OCI-LY7 (cell line): ENCODE measurements at regions not wholly inside any gene's neighbourhood (a gene's known extent, or its start where the extent isn't known, plus 50 kb on each side); places are given as distances from the start of the nearest gene placed in this dataset.

ENCODE experiments used
- EZH2phosphoT487 ChIP-seq: fragments of 200-600 bp; sonication (generic); IDR thresholded peaks from 2 replicates; pipeline ENCODE4 v1.6.1; 2018; ENCODE audit warnings: low read depth, borderline replicate concordance, mild to moderate bottlenecking, mixed run types, antibody characterized with exemption, low read length, moderate library complexity, mixed read lengths
- TF ChIP-seq, protein P1 (sequence below): fragments of 200-600 bp; sonication (generic); conservative IDR thresholded peaks from 2 replicates; pipeline ENCODE4 v1.5.1; 2014; ENCODE audit warnings: mild to moderate bottlenecking, antibody characterized with exemption, low read length, moderate library complexity, mixed read lengths

DNA sequence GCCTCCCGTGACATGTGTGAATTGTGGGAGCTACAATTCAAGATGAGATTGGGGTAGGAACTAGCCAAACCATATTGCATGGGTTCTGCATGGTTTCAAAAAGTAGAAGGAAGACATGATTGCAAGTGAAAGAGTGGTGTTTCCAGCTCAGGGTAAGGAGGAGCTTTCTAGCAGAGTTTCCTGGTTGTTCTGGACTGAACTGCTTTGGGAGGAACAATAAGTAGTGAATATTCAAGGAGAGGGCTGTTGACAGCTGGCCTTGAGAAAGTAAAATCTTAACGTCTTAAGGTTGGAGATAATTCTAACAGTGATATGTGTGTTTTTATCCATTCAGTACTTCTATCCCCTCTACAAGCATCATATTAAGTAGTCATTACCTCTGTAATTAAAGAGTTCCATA is 62.2 kb upstream of the PRKG1 start:
- TF ChIP-seq, protein P1, sequence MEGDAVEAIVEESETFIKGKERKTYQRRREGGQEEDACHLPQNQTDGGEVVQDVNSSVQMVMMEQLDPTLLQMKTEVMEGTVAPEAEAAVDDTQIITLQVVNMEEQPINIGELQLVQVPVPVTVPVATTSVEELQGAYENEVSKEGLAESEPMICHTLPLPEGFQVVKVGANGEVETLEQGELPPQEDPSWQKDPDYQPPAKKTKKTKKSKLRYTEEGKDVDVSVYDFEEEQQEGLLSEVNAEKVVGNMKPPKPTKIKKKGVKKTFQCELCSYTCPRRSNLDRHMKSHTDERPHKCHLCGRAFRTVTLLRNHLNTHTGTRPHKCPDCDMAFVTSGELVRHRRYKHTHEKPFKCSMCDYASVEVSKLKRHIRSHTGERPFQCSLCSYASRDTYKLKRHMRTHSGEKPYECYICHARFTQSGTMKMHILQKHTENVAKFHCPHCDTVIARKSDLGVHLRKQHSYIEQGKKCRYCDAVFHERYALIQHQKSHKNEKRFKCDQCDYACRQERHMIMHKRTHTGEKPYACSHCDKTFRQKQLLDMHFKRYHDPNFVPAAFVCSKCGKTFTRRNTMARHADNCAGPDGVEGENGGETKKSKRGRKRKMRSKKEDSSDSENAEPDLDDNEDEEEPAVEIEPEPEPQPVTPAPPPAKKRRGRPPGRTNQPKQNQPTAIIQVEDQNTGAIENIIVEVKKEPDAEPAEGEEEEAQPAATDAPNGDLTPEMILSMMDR, result no peak
- TF ChIP-seq EZH2phosphoT487, result no peak
